ENCODE measurements at regions not wholly inside any gene's neighbourhood (a gene's known extent, or its start where the extent isn't known, plus 50 kb on each side); places are given as distances from the start of the nearest gene placed in this dataset.
"Not testable (repeated sequence)": the region's sequence is repeated elsewhere in the genome, so short reads cannot be mapped to it uniquely, and the experiment has no call there.

- no peak for DNase-seq (ENCODE audit: low read depth in 1 of 2, low spot score in 1 of 2)
Measured at GRCh38 chr6:99712519-99712918, 105.9 kb downstream of the PRDM13 start.

GRCh38 chr6:99722043-99722442 is 115.4 kb downstream of the PRDM13 start:
- not testable (repeated sequence) for H3K4me1 ChIP-seq (ENCODE audit: low read depth); DNase-seq (ENCODE audit: low read depth in 1 of 2, low spot score in 1 of 2); H3K9me3 ChIP-seq (ENCODE audit: low read depth)

More at GRCh38 chr6:99712519-99712918, 105.9 kb downstream of the PRDM13 start:
- no peak for TF ChIP-seq CTCF (IDR thresholded peaks at IDR 0.05; ENCODE audit: low read depth, low read length)
- H3K27ac ChIP-seq = no peak overlapping the region
- no peaks in the 10 kb centered on the region for H3K9me3 ChIP-seq (ENCODE audit: low read depth)
- H3K4me3 ChIP-seq = no peak overlapping the region
- H3K27me3 ChIP-seq = no peaks in the 10 kb centered on the region
- no peaks in the 10 kb centered on the region for H3K36me3 ChIP-seq
- H3K4me1 ChIP-seq (ENCODE audit: low read depth) = no peaks in the 10 kb centered on the region

DNA sequence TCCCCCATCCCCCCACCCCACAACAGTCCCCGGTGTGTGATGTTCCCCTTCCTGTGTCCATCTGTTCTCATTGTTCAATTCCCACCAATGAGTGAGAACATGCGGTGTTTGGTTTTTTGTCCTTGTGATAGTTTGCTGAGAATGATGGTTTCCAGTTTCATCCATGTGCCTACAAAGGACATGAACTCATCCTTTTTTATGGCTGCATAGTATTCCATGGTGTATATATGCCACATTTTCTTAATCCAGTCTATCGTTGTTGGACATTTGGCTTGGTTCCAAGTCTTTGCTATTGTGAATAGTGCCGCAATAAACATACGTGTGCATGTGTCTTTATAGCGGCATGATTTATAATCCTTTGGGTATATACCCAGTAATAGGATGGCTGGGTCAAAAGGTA is 123.6 kb downstream of the PRDM13 start:
- not testable (repeated sequence) for H3K4me1 ChIP-seq (ENCODE audit: low read depth); H3K36me3 ChIP-seq; DNase-seq (ENCODE audit: low read depth in 1 of 2, low spot score in 1 of 2); H3K4me3 ChIP-seq; H3K27ac ChIP-seq; H3K9me3 ChIP-seq (ENCODE audit: low read depth); H3K27me3 ChIP-seq

More at GRCh38 chr6:99722043-99722442, 115.4 kb downstream of the PRDM13 start:
- H3K27ac ChIP-seq, H3K27me3 ChIP-seq, H3K4me3 ChIP-seq, H3K36me3 ChIP-seq: not testable (repeated sequence)

- Histone ChIP-seq H3K27me3 (peaks cover 34% of the 10 kb centered on the region), H3K36me3 (no peaks in the 10 kb centered on the region), H3K27ac (no peak overlapping the region), H3K4me3 (no peak overlapping the region), H3K9me3 (ENCODE audit: low read depth) (no peaks in the 10 kb centered on the region), H3K4me1 (ENCODE audit: low read depth) (no peaks in the 10 kb centered on the region)
- no peak for DNase-seq (ENCODE audit: low read depth in 1 of 2, low spot score in 1 of 2)
- TF ChIP-seq CTCF (IDR thresholded peaks at IDR 0.05; ENCODE audit: low read depth, low read length) = no peak
Measured at GRCh38 chr6:99736302-99736701, 129.7 kb downstream of the PRDM13 start.

- H3K4me3 ChIP-seq = no peak overlapping the region
- H3K27ac ChIP-seq = no peak overlapping the region
- no peaks in the 10 kb centered on the region for H3K4me1 ChIP-seq (ENCODE audit: low read depth)
- TF ChIP-seq CTCF (IDR thresholded peaks at IDR 0.05; ENCODE audit: low read depth, low read length) = no peak
- no peaks in the 10 kb centered on the region for H3K36me3 ChIP-seq
- no peaks in the 10 kb centered on the region for H3K9me3 ChIP-seq (ENCODE audit: low read depth)
- no peak for DNase-seq (ENCODE audit: low read depth in 1 of 2, low spot score in 1 of 2)
- H3K27me3 ChIP-seq = peaks cover 58% of the 10 kb centered on the region
Measured at GRCh38 chr6:99739526-99739925, 132.9 kb downstream of the PRDM13 start.

DNA sequence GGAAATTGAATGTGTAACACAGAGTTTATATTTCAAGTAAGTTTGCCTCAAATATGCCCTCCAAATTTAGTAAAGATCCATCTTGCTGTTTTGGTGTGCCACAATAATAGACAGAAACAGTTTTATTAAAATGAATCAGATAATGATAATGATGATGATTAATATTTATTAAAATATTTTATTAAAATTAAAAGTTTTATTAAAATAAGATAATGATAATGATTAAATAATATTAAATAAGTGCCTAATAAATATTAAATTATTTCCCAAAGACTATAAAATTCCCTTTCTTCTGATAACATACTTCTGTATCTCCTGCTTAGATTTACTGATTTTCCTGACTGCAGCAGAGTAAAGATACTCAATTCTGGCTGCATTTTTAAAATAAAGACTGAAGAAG is 134.5 kb downstream of the PRDM13 start:
- DNase-seq (ENCODE audit: low read depth in 1 of 2, low spot score in 1 of 2) = no peak
- H3K9me3 ChIP-seq (ENCODE audit: low read depth) = no peaks in the 10 kb centered on the region
- H3K36me3 ChIP-seq = no peaks in the 10 kb centered on the region
- peaks cover 64% of the 10 kb centered on the region for H3K27me3 ChIP-seq
- H3K4me3 ChIP-seq = no peak overlapping the region
- no peak for TF ChIP-seq CTCF (IDR thresholded peaks at IDR 0.05; ENCODE audit: low read depth, low read length)
- H3K4me1 ChIP-seq (ENCODE audit: low read depth) = no peaks in the 10 kb centered on the region
- H3K27ac ChIP-seq = no peak overlapping the region

- Histone ChIP-seq H3K36me3 (no peaks in the 10 kb centered on the region), H3K27me3 (peaks cover 62% of the 10 kb centered on the region), H3K4me1 (ENCODE audit: low read depth) (no peaks in the 10 kb centered on the region), H3K4me3 (no peak overlapping the region), H3K9me3 (ENCODE audit: low read depth) (no peaks in the 10 kb centered on the region), H3K27ac (no peak overlapping the region)
- no peak for DNase-seq (ENCODE audit: low read depth in 1 of 2, low spot score in 1 of 2)
- no peak for TF ChIP-seq CTCF (IDR thresholded peaks at IDR 0.05; ENCODE audit: low read depth, low read length)
Measured at GRCh38 chr6:99743647-99744046, 137.0 kb downstream of the PRDM13 start.

Data from cardiac muscle cell (in vitro differentiated cells and primary cell).